GM18511 (cell line): ENCODE measurements at regions not wholly inside any gene's neighbourhood (a gene's known extent, or its start where the extent isn't known, plus 50 kb on each side); places are given as distances from the start of the nearest gene placed in this dataset.
"Not testable (repeated sequence)": the region's sequence is repeated elsewhere in the genome, so short reads cannot be mapped to it uniquely, and the experiment has no call there.

Source experiments
- ATAC-seq: cut with Tn5 transposase; IDR thresholded peaks from one replicate; pipeline ENCODE4 v1.9.1; 2021; ENCODE audit warnings: mild to moderate bottlenecking, moderate library complexity; ENCODE audit not compliant: unreplicated experiment

GRCh38 chr11:107276077-107276476 lies 181.5 kb downstream of the CWF19L2 start:
- no peak for ATAC-seq

- ATAC-seq = no peak
These were observed 182.0 kb downstream of the CWF19L2 start for GRCh38 chr11:107275632-107276031.

DNA sequence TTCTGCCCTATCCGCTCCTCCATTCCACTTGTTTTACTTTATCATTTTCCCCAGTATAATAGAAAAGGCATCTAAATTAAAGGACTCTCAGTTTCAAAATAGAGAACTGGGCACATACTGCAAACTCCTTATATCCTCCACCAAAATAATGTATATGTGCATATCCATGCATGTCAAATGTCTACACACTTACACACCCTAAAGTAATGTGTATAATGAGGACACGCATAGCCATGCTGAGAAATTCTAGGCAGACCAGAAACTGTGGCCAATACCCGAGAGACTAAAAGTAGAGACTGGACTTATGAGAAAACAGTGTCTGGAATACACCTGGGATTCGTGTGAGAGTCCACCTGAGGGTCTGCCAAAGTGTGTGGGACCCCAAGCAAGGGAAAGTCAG lies 183.5 kb downstream of the CWF19L2 start:
- ATAC-seq = no peak

- ATAC-seq = no peak
These were observed 185.1 kb downstream of the CWF19L2 start for GRCh38 chr11:107272561-107272960.

DNA sequence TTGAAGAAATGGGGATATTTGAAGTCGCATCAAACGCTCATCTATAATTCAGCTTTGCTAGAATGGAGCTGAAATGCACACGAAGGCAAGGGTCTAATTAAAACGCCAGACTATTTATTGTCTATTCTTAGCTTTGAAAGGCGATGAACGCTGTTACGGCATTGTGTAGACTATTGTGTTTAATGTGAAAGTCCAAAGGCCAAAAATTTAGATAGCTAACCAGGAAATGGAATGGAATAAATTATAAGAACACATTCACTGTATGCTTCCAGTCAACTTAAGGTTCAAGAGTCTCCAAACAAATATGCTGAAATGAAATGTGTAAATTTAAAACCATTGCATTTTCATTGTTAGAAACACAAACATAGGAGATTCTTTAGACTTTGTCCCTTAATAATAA lies 186.2 kb downstream of the CWF19L2 start:
- ATAC-seq = no peak

DNA sequence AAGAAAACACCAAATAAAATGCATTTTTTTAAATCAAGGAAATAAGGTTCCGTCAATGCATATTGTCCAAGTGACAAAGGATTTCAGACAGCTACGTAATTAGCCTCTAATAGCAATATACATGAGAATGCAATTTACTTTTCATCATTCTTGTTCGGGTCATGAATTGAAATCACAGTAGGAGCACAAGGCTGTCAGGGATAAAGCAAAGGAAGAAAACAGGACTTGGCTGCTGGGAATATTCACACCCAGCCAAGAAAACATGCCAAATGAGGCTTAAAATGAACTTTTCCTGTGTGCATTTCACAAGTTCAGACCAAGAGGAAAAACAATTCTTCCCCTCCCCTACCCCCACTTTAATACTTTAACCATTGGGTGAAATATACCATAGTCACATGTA lies 188.6 kb downstream of the CWF19L2 start:
- no peak for ATAC-seq

DNA sequence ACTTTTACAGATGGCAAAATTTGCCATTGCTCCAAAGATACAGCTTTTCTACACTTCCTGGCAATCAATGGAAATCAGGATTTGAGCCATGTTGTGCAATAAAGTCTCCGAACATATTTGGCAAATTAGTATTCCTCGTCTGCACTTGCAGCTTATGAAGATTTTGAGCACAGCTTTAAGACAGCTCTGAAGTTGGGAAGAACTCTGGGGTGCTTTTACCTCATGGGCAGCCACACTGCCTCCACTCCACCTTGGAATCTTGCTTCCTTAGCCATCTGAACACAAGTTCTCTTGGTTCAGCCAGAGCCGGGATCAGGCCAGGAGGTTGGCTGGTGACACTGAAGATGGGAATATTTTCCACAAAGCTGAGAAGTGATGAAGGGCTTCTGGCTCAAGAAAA lies 191.2 kb downstream of the CWF19L2 start:
- no peak for ATAC-seq

- no peak for ATAC-seq
These were observed 192.0 kb downstream of the CWF19L2 start for GRCh38 chr11:107265591-107266121.

GRCh38 chr11:107263844-107264563 lies 193.6 kb downstream of the CWF19L2 start:
- ATAC-seq = peak; percentile 50

- no peak for ATAC-seq
These were observed 197.8 kb downstream of the CWF19L2 start for GRCh38 chr11:107259811-107260221.

- no peak for ATAC-seq
These were observed 199.9 kb downstream of the CWF19L2 start for GRCh38 chr11:107257710-107258109.

GRCh38 chr11:107253661-107254060 lies 204.0 kb downstream of the CWF19L2 start:
- not testable (repeated sequence) for ATAC-seq

- ATAC-seq = peak; percentile 89
These were observed 205.0 kb downstream of the CWF19L2 start for GRCh38 chr11:107252429-107253161.

DNA sequence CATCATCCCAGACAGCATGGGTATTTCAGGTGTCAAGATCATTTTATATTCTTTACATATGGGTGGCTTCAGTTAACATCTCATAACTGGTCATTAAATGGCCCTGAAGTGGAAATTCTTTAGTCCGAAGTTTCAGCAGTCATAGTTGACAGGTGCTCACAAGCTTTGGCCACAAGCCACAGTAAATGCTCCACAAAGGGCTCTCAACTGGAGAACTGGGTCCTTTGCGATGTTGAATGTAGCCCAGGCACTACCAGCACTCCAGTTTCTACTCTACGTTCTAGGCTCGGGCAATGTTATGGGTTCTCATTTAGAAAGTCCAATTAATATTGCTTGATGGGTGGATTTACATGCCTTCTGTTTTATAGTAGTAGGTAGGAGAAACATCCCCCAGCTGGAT lies 206.3 kb downstream of the CWF19L2 start:
- ATAC-seq = no peak

GRCh38 chr11:107250017-107250416 lies 207.6 kb downstream of the CWF19L2 start:
- ATAC-seq = no peak

DNA sequence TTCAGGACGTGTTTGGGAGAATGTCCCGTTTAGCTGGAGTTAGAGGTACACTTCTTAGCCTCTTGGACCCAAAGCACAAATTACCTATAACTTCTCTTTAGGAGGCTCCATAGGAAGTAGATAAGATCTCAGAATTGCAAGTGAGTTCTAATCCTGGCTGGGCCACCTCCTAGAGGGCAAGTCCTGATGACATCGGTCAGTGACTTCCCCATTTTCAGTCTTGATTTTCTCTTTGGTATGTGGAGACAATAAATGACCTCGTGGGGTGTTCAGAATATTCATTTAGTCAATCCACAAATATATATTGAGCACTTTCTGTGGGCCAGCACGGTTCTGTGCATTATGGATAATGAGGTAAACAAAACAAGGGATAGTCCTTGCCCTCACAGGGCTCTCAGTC lies 208.6 kb downstream of the CWF19L2 start:
- ATAC-seq = no peak

- ATAC-seq = no peak
These were observed 210.3 kb downstream of the CWF19L2 start for GRCh38 chr11:107247167-107247861.

GRCh38 chr11:107243929-107244328 lies 213.7 kb downstream of the CWF19L2 start:
- ATAC-seq = no peak

- no peak for ATAC-seq
These were observed 214.2 kb upstream of the GUCY1A2 start for GRCh38 chr11:107232451-107232850.

GRCh38 chr11:107224836-107225235 lies 206.6 kb upstream of the GUCY1A2 start:
- no peak for ATAC-seq

DNA sequence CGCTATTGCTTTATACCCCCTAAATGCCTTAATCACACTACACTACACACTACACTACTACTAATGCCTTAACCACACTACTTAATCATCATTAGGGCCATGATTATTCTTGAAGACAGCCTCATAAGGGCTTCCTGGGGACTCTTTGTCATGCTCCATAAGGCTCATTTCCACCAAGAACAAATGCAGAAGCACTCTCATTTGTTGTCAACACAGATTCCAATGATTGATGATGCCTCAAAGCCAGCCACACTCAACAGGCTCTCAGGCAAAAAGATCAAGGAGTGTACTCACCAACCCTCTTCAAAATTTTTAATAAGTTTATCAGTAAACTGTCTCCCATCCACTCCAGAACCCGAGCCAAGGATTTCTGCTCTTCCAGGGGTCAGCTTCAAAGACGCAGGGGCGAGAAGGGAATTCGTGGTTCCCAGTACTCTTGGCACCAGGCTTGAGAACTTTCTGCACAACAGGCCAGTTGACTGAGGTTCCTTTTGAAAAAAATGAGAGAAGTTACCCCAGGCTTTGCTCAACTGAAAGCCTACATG lies 204.7 kb upstream of the GUCY1A2 start:
- ATAC-seq = no peak
